Upper lobe of left lung (tissue), 4 donors: ENCODE measurements at regions not wholly inside any gene's neighbourhood (a gene's known extent, or its start where the extent isn't known, plus 50 kb on each side); places are given as distances from the start of the nearest gene placed in this dataset.

Source experiments
- CTCF ChIP-seq, 6 experiments: fragments of 450-650 bp in 4 of 6; fragments of 200-600 bp in 2 of 6; sonication (generic) in 2 of 6; IDR thresholded peaks; one replicate each; pipeline ENCODE4 v1.5.1; 2016 to 2019; ENCODE audit warnings: antibody characterized with exemption in 6 of 6
- POLR2A ChIP-seq, 4 donors: fragments of 450-650 bp; IDR thresholded peaks; one replicate each; pipeline ENCODE4 v1.5.1; 2016 to 2017; ENCODE audit warnings: antibody characterized with exemption in 4 of 4, mild to moderate bottlenecking in 2 of 4
- POLR2AphosphoS5 ChIP-seq, 2 donors: sonication (generic); formaldehyde crosslinking; IDR thresholded peaks; one replicate each; pipeline ENCODE4 v1.5.1; 2017; ENCODE audit warnings: antibody characterized with exemption in 2 of 2

- TF ChIP-seq POLR2AphosphoS5 (IDR thresholded peaks at IDR 0.05) = no peak
- no peak for TF ChIP-seq CTCF (IDR thresholded peaks at IDR 0.05)
- no peak for TF ChIP-seq POLR2A (IDR thresholded peaks at IDR 0.05)
Observed at GRCh38 chr2:187838690-187839089, 284.5 kb upstream of the TFPI start.
